ENCODE measurements at regions not wholly inside any gene's neighbourhood (a gene's known extent, or its start where the extent isn't known, plus 50 kb on each side); places are given as distances from the start of the nearest gene placed in this dataset.

DNA sequence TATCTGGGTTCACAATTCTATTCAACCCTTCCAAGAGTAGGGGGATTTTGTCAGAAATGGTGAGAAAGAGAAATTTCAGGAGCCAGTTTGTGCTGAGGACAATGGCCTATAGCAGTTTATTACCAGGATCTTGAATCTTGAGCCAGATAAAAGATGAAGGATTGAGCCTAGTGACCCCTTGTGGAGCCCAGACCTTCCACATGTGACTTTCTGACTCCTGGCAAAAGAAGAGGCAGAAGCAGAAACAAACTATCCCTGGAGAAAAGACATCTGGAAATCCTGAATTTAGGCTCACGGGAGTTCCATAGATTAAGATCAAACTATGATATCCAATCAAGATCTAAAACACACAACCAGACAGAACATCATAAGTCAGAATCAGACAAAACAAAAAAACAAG, 60.9 kb upstream of the CHRM2 start:
- DNase-seq: no peak

GRCh38 chr7:136803028-136803427, 65.4 kb upstream of the CHRM2 start:
- DNase-seq: no peak

GRCh38 chr7:136783934-136784333, 84.5 kb upstream of the CHRM2 start:
- DNase-seq: no peak

DNA sequence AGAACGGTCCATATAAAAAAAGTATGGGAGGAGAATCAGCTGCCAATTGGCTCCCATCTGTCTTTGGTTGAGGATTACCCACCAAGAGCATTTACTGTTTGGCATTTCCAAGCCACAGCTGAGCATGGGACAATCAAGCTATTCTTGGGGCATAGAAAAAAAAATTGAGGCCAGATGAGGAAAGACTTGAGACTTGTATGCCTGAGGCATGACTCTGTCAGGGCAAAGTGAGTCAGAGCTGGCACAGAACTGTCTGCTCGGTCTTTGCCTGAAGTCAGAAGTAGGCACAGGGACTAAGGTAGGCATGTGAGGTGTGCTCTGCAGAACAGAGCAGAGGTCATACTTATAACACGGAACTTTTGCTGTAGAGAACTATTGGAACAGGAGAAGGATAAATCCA, 126.5 kb upstream of the CHRM2 start:
- no peak for DNase-seq

- no peak for DNase-seq
These were observed 139.5 kb upstream of the CHRM2 start for GRCh38 chr7:136728945-136729344.

DNA sequence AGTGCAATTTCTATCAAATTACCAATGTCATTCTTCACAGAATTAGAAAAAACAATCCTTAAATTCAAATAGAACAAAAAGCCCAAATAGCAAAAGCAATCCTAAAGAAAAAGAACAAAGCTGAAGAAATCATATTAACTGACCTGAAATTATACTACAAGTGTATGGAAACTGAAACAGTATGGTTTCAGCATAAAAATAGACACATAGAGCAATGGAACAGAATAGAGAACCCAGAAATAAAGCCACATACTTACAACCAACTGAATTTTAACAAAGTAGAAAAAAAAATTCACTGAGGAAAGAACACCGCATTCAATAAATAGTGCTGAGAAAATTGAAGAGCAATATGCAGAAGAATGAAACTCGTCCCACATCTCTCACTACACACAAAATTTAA, 142.0 kb upstream of the CHRM2 start:
- DNase-seq: no peak

GRCh38 chr7:136717910-136718557, 150.4 kb upstream of the CHRM2 start:
- no peak for DNase-seq

DNA sequence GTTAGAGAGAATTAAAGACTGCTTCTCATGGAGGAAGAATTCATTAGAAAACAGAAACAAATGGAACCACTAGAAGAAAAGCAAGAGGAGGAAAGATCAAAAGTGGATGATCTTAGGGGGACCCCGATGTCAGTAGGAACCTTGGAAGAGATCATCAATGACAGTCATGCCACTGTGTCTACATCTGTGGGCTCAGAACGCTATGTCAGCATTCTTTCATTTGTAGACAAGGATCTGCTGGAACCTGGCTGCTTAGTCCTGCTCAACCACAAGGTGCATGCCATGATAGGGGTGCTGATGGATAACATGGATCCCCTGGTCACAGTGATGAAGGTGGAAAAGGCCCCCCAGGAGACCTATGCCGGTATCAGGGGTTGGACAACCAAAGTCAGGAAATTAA, 154.4 kb upstream of the CHRM2 start:
- DNase-seq: no peak

DNA sequence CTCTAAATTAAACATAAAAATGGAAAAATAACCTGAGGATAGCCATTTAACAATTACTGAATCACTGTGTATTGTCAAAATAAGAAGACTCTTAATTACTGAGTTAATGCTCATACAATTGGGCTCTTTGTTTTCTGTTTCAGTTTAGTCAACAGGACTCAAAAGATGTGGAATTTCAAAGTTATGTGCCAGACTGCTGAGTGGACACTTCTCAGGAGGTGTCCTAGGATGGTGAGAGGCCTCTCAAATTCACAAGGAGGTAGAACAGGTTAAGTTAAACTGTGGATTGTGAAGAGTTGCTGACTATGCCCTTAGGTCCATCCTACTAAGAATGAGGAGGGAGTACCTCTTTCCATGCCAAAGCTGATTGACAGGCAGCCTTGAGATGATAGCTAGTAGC, 157.7 kb upstream of the CHRM2 start:
- DNase-seq: no peak

DNA sequence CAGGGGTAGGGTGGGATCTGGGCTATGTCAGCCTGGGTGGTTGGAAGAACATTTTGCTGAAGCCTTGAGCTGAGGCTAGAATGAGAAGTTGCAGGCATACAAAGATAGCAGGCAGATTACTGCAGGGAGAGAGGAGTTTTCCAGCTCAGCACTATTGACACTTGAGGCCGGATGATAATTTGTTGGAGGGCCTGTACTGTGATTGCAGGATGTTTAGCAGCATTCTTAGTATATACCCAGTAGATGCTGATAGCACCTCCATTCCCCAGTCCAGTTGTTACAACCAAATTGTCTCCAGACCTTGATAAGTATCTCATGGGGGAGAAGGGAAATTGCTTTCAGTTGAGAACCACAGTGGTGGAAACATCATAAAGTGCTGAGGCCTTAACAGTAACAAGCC, 158.6 kb upstream of the CHRM2 start:
- DNase-seq: no peak

GRCh38 chr7:136702913-136703312, 165.5 kb upstream of the CHRM2 start:
- DNase-seq: no peak

DNA sequence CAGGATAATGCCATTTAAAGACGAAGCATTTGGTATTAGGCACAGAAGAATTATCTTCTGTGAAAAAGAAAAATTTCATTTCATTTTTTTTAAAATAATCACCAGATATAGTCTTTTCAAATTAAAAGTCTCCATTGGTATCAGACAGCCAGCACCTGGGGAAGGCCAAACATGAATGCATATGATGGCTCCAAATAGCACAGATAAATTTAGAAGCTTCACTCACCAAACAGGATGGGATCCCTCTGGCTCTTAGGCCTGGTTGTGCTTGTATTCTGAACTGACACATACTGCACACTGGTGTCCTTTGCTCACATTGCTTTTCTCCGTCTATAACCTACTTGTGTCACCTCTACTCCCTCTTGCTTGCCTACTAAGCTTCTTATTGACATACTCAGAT, 169.5 kb upstream of the CHRM2 start:
- no peak for DNase-seq

DNA sequence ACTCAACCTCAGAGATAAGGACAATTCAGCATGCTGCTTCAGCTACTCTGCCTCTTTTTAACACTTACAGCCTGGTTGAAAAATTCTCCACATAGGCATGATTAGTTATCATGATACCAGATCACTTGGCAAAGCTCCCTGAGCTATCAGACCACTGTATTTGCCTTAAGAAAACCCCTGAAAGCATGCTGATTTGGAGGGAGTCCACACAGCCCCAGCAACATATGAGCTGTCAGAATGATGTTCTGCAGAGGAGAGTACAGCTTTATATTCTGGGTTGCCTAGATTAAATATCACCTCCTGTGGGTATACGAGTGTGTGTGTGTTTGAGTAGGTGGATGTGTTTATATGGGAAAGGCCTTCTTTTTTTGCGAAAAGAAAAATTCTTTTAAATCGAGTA, 170.2 kb upstream of the CHRM2 start:
- no peak for DNase-seq

DNA sequence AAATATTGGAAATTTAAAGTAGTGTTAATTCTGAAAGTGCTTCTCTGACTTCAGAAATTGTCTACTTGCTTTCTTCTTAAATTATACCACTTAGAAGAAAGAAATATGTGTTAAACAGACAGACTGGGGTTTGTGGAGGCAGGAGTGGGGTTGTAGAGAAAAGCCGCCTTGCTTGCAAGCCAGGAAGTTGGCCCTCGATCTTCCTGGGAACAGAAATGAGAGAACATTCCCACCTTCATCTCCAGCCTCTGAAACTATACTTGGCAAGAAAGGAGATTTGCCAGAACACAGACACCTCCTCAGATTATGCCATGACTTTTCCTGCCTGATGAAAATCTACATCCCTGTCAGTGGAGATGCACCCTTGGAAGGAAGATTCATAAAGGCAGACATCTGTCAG, 171.2 kb upstream of the CHRM2 start:
- DNase-seq: no peak

GRCh38 chr7:136693166-136694119, 175.0 kb upstream of the CHRM2 start:
- no peak for DNase-seq

- no peak for DNase-seq
These were observed 176.2 kb upstream of the CHRM2 start for GRCh38 chr7:136692221-136692620.

DNA sequence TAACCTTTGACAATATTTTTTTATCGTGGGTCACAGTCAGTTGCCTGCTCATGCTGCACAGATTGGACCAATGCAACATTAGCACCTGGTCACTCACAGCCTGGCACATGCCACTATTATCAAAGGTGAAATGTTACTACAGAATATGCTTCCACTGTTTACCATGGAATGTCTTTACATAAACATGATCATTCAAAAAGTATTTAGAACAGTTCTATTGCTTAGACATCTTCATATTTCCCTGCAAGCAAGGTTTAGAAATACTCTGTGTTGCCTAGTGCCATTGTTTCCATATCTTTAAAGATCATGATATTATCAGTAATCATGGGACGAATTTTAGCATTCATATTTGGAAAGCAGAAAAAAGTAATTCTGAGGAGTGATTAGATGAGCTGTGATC, 179.9 kb upstream of the CHRM2 start:
- DNase-seq: no peak

GRCh38 chr7:136687693-136688322, 180.6 kb upstream of the CHRM2 start:
- DNase-seq: no peak

GRCh38 chr7:136685501-136686173, 182.8 kb upstream of the CHRM2 start:
- no peak for DNase-seq

GRCh38 chr7:136677471-136678365, 190.7 kb upstream of the CHRM2 start:
- DNase-seq: no peak

GRCh38 chr7:136667584-136667983, 200.9 kb upstream of the CHRM2 start:
- DNase-seq: no peak

DNA sequence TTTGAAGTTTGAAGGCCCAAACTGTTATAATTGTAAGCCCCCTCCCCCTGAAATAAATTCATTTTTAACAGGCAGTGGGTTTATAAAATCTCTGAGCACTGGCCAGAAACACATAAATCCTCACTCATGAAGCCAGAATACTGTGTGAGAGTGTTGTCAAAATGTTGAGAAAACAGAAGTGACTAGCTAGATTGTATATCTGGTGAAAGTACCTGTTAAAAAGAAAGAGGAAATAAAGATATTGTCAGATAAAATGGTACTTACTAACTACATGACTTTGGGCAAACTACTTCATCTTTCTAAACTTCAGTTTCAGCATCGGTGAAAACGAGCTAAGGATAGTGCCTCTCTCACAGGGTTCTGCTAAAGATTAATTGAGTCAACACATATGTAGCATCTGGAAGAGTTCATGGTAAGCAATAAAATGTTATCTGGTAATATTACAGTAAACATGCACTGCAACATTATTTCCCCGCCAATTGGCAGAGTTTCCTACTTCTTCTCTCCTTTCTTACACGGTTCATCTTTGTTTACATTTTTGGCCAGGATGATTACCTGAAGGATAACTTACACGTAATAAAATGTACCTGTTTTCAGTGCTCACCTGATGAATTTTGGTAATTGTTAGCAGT, 202.5 kb upstream of the CHRM2 start:
- DNase-seq: no peak

Data from stimulated activated CD4-positive, alpha-beta T cell treated with anti-CD3 and anti-CD28 coated beads, Interleukin-2, amount 100 ng/mL, for 24 hours (primary cell).